Mesendoderm (in vitro differentiated cells): ENCODE measurements at regions not wholly inside any gene's neighbourhood (a gene's known extent, or its start where the extent isn't known, plus 50 kb on each side); places are given as distances from the start of the nearest gene placed in this dataset.

Source experiments
- DNase-seq: peaks from one replicate; pipeline ENCODE4 v3.0.0; 2013
- H2AK5ac ChIP-seq: 2 replicates; pipeline ENCODE4 v1.6.1; 2013; ENCODE audit warnings: low read length, inconsistent platforms
- H2BK120ac ChIP-seq: 2 replicates; pipeline ENCODE4 v1.6.1; 2013; ENCODE audit warnings: low read depth, mild to moderate bottlenecking, low read length, moderate library complexity, mixed read lengths
- H2BK15ac ChIP-seq: replicated peaks from 2 replicates; pipeline ENCODE4 v1.6.1; 2013; ENCODE audit warnings: low read depth, mild to moderate bottlenecking, moderate library complexity
- H2BK5ac ChIP-seq: 2 replicates; pipeline ENCODE4 v1.6.1; 2013; ENCODE audit warnings: low read length, inconsistent platforms
- H3K18ac ChIP-seq: 2 replicates; pipeline ENCODE4 v1.6.1; 2013; ENCODE audit warnings: mild to moderate bottlenecking, low read length, mixed read lengths
- H3K23ac ChIP-seq: one replicate; pipeline ENCODE4 v1.6.1; 2013; ENCODE audit warnings: low read length
- H3K27ac ChIP-seq: 2 replicates; pipeline ENCODE4 v1.5.1; 2013; ENCODE audit warnings: low read depth, mild to moderate bottlenecking, inconsistent platforms, low read length, moderate library complexity
- H3K27me3 ChIP-seq: 2 replicates; pipeline ENCODE4 v1.6.1; 2013; ENCODE audit warnings: low read length, control low read depth, mild to moderate bottlenecking, inconsistent platforms; ENCODE audit not compliant: insufficient read depth, poor library complexity
- H3K36me3 ChIP-seq: 2 replicates; pipeline ENCODE4 v1.6.1; 2013; ENCODE audit warnings: low read length, inconsistent platforms; ENCODE audit not compliant: control insufficient read depth, insufficient read depth
- H3K4ac ChIP-seq: one replicate; pipeline ENCODE4 v1.6.1; 2013; ENCODE audit warnings: low read depth, mild to moderate bottlenecking, low read length, moderate library complexity
- H3K4me1 ChIP-seq: 2 replicates; pipeline ENCODE4 v1.6.1; 2013; ENCODE audit warnings: low read depth, low read length, inconsistent platforms; ENCODE audit not compliant: control insufficient read depth
- H3K4me2 ChIP-seq: 2 replicates; pipeline ENCODE4 v1.6.1; 2013; ENCODE audit warnings: low read length
- H3K4me3 ChIP-seq: 2 replicates; pipeline ENCODE4 v1.5.1; 2013; ENCODE audit warnings: mild to moderate bottlenecking, low read length
- H3K56ac ChIP-seq: one replicate; pipeline ENCODE4 v1.6.1; 2013; ENCODE audit warnings: low read length
- H3K79me1 ChIP-seq: 2 replicates; pipeline ENCODE4 v1.6.1; 2013; ENCODE audit warnings: low read length, inconsistent platforms
- H3K79me2 ChIP-seq: 2 replicates; pipeline ENCODE4 v1.6.1; 2013; ENCODE audit warnings: mild to moderate bottlenecking, low read length; ENCODE audit not compliant: control insufficient read depth, insufficient read depth
- H3K9ac ChIP-seq: 2 replicates; pipeline ENCODE4 v1.6.1; 2013; ENCODE audit warnings: low read length, inconsistent platforms
- H4K5ac ChIP-seq: one replicate; pipeline ENCODE4 v1.6.1; 2013; ENCODE audit warnings: low read length
- H4K8ac ChIP-seq: one replicate; pipeline ENCODE4 v1.6.1; 2013; ENCODE audit warnings: low read depth, mild to moderate bottlenecking, control low read depth, low read length, moderate library complexity
- WGBS: extraction: QIAGEN DNeasy Blood & Tissue Kit; methylation state at CpG from one replicate; pipeline ENCODE4 v1.1.7; 2013; ENCODE audit warnings: low lambda C conversion rate, missing lambda C conversion rate; ENCODE audit not compliant: insufficient coverage; ENCODE audit errors: extremely low coverage; 5-methylcytosine and 5-hydroxymethylcytosine counted together

- Histone ChIP-seq H3K9ac (no peak overlapping the region), H2BK15ac (no peak overlapping the region), H3K4me1 (no peaks in the 10 kb centered on the region), H3K56ac (no peak overlapping the region), H2BK5ac (no peak overlapping the region), H4K8ac (no peak overlapping the region), H3K4me2 (no peak overlapping the region), H3K4ac (no peak overlapping the region), H3K79me2 (no peaks in the 10 kb centered on the region), H3K36me3 (no peaks in the 10 kb centered on the region), H3K27ac (no peak overlapping the region), H4K5ac (no peak overlapping the region), H2AK5ac (no peak overlapping the region), H3K27me3 (no peaks in the 10 kb centered on the region), H3K4me3 (no peak overlapping the region), H3K18ac (no peak overlapping the region), H3K79me1 (no peaks in the 10 kb centered on the region), H2BK120ac (no peak overlapping the region), H3K23ac (no peak overlapping the region)
- 100% methylated on average over 1 of the region's 3 CpGs for WGBS
- DNase-seq: no peak
These were observed 52.8 kb upstream of the IL1RAPL2 start for GRCh38 chrX:104513162-104513561.

- Histone ChIP-seq H3K4ac (no peak overlapping the region), H3K36me3 (no peaks in the 10 kb centered on the region), H3K4me1 (no peaks in the 10 kb centered on the region), H3K18ac (no peak overlapping the region), H4K5ac (no peak overlapping the region), H3K9ac (no peak overlapping the region), H3K56ac (no peak overlapping the region), H3K27me3 (no peaks in the 10 kb centered on the region), H2BK120ac (no peak overlapping the region), H2BK5ac (no peak overlapping the region), H3K23ac (no peak overlapping the region), H4K8ac (no peak overlapping the region), H3K4me3 (no peak overlapping the region), H3K79me2 (no peaks in the 10 kb centered on the region), H2AK5ac (no peak overlapping the region), H3K27ac (no peak overlapping the region), H2BK15ac (no peak overlapping the region), H3K79me1 (no peaks in the 10 kb centered on the region), H3K4me2 (no peak overlapping the region)
- no CpG with 5 or more reads among the region's 2 CpGs for WGBS
- no peak for DNase-seq
These were observed 55.2 kb upstream of the IL1RAPL2 start for GRCh38 chrX:104510801-104511200.

GRCh38 chrX:104502460-104502859 is 63.5 kb upstream of the IL1RAPL2 start:
- Histone ChIP-seq H2AK5ac (no peak overlapping the region), H2BK120ac (no peak overlapping the region), H4K5ac (no peak overlapping the region), H3K79me2 (no peaks in the 10 kb centered on the region), H3K27me3 (no peaks in the 10 kb centered on the region), H3K36me3 (no peaks in the 10 kb centered on the region), H3K4me1 (no peaks in the 10 kb centered on the region), H3K79me1 (no peaks in the 10 kb centered on the region), H4K8ac (no peak overlapping the region), H3K4me3 (no peak overlapping the region), H3K18ac (no peak overlapping the region), H3K4ac (no peak overlapping the region), H3K23ac (no peak overlapping the region), H2BK15ac (no peak overlapping the region), H3K27ac (no peak overlapping the region), H2BK5ac (no peak overlapping the region), H3K9ac (no peak overlapping the region), H3K4me2 (no peak overlapping the region), H3K56ac (no peak overlapping the region)
- no CpG with 5 or more reads among the region's 2 CpGs for WGBS
- no peak for DNase-seq

GRCh38 chrX:104488811-104489210 is 77.2 kb upstream of the IL1RAPL2 start:
- H3K79me1 ChIP-seq: no peaks in the 10 kb centered on the region
- H2BK5ac ChIP-seq: no peak overlapping the region
- H3K4me1 ChIP-seq: no peaks in the 10 kb centered on the region
- H3K18ac ChIP-seq: no peak overlapping the region
- no peak overlapping the region for H3K23ac ChIP-seq
- no peaks in the 10 kb centered on the region for H3K27me3 ChIP-seq
- H4K5ac ChIP-seq: no peak overlapping the region
- no peak overlapping the region for H3K9ac ChIP-seq
- no peaks in the 10 kb centered on the region for H3K36me3 ChIP-seq
- H3K56ac ChIP-seq: no peak overlapping the region
- WGBS: no CpG with 5 or more reads among the region's 1 CpG
- H3K4ac ChIP-seq: no peak overlapping the region
- no peak overlapping the region for H3K4me2 ChIP-seq
- no peak overlapping the region for H3K27ac ChIP-seq
- no peak overlapping the region for H2BK15ac ChIP-seq
- DNase-seq: no peak
- H2BK120ac ChIP-seq: no peak overlapping the region
- no peak overlapping the region for H2AK5ac ChIP-seq
- H3K79me2 ChIP-seq: no peaks in the 10 kb centered on the region
- H4K8ac ChIP-seq: no peak overlapping the region
- no peak overlapping the region for H3K4me3 ChIP-seq

- no peaks in the 10 kb centered on the region for H3K27me3 ChIP-seq
- no CpG with 5 or more reads among the region's 2 CpGs for WGBS
- no peak overlapping the region for H2AK5ac ChIP-seq
- no peak overlapping the region for H4K5ac ChIP-seq
- no peak for DNase-seq
- no peak overlapping the region for H3K56ac ChIP-seq
- H3K4ac ChIP-seq: no peak overlapping the region
- H2BK15ac ChIP-seq: no peak overlapping the region
- no peak overlapping the region for H3K9ac ChIP-seq
- no peak overlapping the region for H3K4me3 ChIP-seq
- no peak overlapping the region for H3K4me2 ChIP-seq
- no peaks in the 10 kb centered on the region for H3K79me1 ChIP-seq
- H3K36me3 ChIP-seq: no peaks in the 10 kb centered on the region
- no peak overlapping the region for H3K27ac ChIP-seq
- no peak overlapping the region for H2BK5ac ChIP-seq
- no peaks in the 10 kb centered on the region for H3K4me1 ChIP-seq
- no peak overlapping the region for H2BK120ac ChIP-seq
- no peaks in the 10 kb centered on the region for H3K79me2 ChIP-seq
- no peak overlapping the region for H3K18ac ChIP-seq
- no peak overlapping the region for H4K8ac ChIP-seq
- H3K23ac ChIP-seq: no peak overlapping the region
These were observed 79.3 kb upstream of the IL1RAPL2 start for GRCh38 chrX:104486691-104487090.

GRCh38 chrX:104482757-104483156 is 83.2 kb upstream of the IL1RAPL2 start:
- no peaks in the 10 kb centered on the region for H3K27me3 ChIP-seq
- H2BK5ac ChIP-seq: no peak overlapping the region
- H3K18ac ChIP-seq: no peak overlapping the region
- H3K36me3 ChIP-seq: no peaks in the 10 kb centered on the region
- no peaks in the 10 kb centered on the region for H3K79me1 ChIP-seq
- no peak overlapping the region for H2AK5ac ChIP-seq
- H3K4me1 ChIP-seq: no peaks in the 10 kb centered on the region
- H3K4me2 ChIP-seq: no peak overlapping the region
- H2BK120ac ChIP-seq: no peak overlapping the region
- no peak overlapping the region for H4K8ac ChIP-seq
- no peak overlapping the region for H4K5ac ChIP-seq
- WGBS: no CpG with 5 or more reads among the region's 2 CpGs
- no peak overlapping the region for H3K9ac ChIP-seq
- no peak overlapping the region for H3K27ac ChIP-seq
- H3K23ac ChIP-seq: no peak overlapping the region
- peak; percentile 3 for DNase-seq
- H3K56ac ChIP-seq: no peak overlapping the region
- no peak overlapping the region for H3K4me3 ChIP-seq
- no peaks in the 10 kb centered on the region for H3K79me2 ChIP-seq
- no peak overlapping the region for H3K4ac ChIP-seq
- H2BK15ac ChIP-seq: no peak overlapping the region
